KG1 (cell line): ENCODE measurements at regions not wholly inside any gene's neighbourhood (a gene's known extent, or its start where the extent isn't known, plus 50 kb on each side); places are given as distances from the start of the nearest gene placed in this dataset.

Source experiments
- DNase-seq: peaks from one replicate; lab custom pipeline; 2025; lab: John Stamatoyannopoulos, UW

- DNase-seq: no peak
These were observed 225.9 kb upstream of the DPH6 start for GRCh38 chr15:35771746-35772442.

- no peak for DNase-seq
These were observed 228.7 kb upstream of the DPH6 start for GRCh38 chr15:35774653-35775052.

DNA sequence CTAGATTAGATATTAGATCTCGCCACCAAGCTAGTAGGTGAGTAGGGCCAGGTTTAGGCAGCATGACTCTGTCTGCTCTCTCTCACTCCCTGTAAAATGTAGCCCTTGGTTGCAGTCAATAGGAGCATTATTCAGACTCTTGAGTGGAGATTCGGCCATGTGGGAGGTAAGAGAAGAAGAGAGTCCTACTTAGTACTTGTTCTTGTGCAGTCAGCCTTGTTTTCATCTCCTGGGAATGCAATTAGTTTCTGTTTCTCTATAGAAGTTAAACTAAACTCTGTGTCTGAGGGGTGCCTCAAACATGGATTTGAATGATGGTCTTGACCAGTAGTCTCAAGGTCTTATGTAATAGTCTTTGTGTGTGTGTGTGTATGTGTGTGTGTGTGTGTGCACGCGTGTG lies 229.5 kb upstream of the DPH6 start:
- DNase-seq: no peak

DNA sequence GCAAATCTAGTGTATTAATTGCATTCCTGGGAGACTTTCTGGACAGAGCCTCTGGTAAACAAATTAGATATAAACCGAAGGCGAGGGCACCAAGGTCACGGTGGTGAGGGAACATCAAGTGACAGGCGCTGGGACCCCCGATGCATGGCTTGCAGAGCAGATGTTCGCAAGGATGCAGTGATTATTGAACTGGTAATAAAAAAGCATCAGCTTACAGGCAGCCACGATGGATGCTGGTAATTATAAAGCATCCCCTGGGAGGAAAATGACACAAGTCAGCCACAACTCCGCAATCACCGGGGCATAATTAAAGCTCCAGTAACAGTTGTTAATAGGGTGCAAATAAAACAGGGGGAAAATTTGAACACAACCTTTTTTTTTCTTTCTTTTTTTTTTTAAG lies 231.1 kb upstream of the DPH6 start:
- no peak for DNase-seq

GRCh38 chr15:35783203-35783602 lies 237.2 kb upstream of the DPH6 start:
- DNase-seq: no peak

GRCh38 chr15:35784745-35785144 lies 238.8 kb upstream of the DPH6 start:
- DNase-seq: no peak

GRCh38 chr15:35810007-35810406 lies 264.0 kb upstream of the DPH6 start:
- no peak for DNase-seq

GRCh38 chr15:35813573-35813972 lies 267.6 kb upstream of the DPH6 start:
- no peak for DNase-seq

DNA sequence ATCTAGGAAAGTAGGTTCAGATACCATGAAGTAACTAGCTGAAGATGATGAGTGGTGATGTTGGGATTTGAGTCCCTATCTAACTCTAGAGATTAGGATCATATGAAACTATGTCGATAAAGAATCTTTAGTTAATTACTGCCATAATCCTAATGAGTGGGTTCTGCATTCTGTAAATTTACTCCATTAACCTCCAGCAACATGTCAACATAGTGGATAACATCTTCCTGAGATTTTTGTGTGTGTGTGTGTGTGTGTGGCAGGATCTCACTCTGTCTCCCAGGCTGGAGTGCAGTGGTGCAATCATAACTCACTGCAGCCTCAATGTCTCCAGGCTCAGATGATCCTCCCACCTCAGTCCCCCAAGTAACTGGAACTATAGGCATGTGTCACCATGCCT lies 272.9 kb upstream of the DPH6 start:
- DNase-seq: no peak

DNA sequence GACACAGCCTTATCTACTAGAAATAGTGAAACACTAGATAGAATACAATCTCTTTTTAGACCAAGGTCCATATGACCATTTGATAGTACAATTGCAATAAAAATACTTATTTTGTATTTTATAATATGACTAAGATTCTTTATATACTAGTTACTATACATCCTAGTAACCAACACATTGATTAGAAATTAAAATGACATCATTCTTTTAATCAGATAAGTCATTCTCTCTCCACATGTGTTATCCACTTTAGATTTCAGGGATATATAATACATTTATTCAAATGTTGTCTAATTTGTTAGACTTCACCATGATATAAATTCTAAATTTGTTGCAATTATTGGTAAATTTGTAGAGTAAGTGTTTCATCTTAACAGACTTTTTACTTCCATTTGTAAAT lies 276.2 kb upstream of the DPH6 start:
- no peak for DNase-seq

DNA sequence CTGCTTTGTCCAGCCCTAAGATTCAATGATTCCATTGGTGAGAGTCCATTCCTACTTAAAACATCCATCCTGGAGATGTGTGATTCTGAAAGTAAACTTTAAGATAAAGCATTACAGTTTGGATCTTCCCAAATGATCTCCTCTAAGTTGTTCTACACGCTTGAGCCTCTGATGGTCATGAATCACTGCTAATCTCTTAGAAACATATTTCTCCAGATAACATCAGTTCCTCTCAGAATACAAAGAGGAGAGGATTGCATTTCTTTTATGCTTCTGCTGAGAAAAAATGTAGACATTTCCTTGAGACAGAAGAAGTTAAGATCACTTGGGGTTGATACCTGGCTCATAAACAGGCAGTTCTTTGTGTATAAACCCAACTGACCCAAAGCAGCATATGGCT lies 281.2 kb upstream of the DPH6 start:
- no peak for DNase-seq

DNA sequence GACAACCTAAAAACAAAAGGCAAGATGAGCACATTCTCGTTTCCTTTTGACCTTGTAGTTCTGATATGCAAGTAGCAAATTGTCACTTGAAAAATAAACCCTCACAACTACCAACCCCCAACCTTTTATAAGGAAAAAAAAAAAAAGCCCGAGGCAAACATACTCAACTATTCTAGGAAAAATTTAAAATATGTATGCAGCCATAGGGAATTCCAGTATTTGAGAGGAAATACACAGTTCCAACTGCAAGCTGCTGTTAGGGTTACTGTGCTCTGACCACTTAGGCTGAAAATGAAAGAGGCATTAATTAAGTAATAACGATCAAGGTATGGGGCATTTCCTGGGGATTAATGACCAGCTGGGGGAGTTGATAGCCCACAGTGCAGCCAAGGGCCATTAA lies 281.9 kb upstream of the DPH6 start:
- DNase-seq: no peak

- no peak for DNase-seq
These were observed 287.6 kb upstream of the DPH6 start for GRCh38 chr15:35833581-35833980.

GRCh38 chr15:35834216-35834830 lies 288.4 kb upstream of the DPH6 start:
- DNase-seq: no peak

DNA sequence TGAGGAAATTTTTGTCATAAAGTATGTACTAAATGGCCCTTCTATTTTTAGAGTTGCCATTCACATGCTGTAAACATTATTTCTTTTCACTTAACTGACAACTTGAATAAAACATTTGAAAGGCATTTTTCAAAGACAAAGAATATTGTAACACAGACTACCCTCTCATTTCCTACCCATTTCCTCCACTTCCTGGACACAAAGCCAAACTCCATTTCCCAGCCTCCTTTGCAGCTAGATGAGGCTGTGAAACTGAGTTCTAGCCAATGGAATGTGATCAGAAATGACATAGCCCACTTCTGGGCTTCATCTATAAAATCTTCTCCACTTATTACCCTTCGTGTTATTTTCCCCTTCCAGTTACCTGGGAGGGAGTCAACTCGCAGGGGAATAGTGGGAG lies 288.9 kb upstream of the DPH6 start:
- DNase-seq: no peak

DNA sequence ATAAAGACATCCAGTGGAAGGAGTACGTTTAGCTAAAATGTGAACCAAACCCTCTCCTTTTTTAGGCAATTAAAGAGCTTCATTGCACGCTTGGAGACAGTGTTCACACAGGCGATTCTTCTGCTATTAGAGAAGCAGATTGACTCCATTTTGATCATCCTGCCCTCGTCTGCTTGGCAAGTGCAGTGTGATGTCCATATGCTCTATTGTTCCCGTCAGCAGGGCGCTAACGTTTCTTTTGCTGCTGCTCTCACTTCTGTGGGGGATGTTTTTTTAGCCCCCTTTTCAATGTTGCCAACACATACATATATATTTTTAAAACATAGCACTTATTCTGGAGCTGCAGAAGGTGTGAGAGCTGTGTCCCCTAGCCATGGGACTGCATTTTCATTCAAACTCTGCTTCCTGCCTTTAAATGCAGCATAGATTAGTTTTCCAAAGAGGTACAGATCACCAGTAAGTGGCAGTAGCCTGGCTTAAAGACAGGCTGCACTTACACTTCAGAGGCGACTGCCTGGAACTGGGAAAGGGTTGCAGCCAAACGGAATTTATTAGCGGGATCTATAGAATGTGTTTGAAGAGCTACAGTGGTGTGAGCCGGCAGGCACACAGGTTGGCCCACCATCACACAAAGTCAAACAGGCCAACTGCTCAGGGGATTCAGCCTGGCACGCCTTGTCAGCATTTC lies 292.6 kb upstream of the DPH6 start:
- no peak for DNase-seq

- DNase-seq: no peak
These were observed 296.7 kb upstream of the DPH6 start for GRCh38 chr15:35842631-35843030.

- no peak for DNase-seq
These were observed 297.5 kb upstream of the DPH6 start for GRCh38 chr15:35843498-35843897.

- DNase-seq: no peak
These were observed 304.3 kb upstream of the DPH6 start for GRCh38 chr15:35850284-35850683.

GRCh38 chr15:35851491-35851890 lies 305.5 kb upstream of the DPH6 start:
- DNase-seq: no peak

DNA sequence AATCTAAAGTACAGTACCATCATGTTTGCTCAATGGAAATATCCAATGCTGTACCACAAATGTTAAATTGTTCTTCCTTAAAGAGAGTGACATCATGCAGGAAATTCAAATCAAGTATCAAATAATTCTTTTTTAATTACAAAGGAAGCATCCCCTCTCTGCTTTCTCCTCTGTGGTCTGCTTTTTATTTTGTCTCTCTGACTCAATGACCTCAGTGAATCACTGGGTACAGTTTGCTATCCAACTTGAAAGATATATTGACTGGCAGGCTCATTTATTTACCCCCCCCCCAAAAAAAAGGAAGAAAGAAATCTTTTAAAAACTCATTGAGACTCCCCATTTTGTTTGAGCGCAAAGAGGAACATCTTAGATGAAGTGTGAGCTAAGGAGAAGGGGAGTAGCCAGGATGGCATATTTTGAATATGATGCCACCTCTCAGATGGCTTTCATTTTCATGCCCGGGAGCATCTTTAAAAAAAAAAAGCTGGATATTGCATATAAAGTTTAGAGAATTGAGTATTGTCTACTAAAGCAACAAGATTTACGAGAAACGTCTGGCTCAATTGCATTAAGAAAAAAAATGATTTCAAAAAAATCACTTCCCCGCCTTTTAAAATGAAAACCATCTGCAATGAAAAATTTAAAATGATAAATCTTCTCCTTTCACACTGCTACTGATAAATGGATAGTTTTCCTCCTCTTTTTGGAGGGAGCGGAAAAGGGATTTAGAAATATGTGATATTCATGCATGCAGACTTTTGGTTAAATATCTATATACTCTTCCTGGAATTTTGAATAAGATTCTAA lies 307.1 kb upstream of the DPH6 start:
- DNase-seq: no peak

DNA sequence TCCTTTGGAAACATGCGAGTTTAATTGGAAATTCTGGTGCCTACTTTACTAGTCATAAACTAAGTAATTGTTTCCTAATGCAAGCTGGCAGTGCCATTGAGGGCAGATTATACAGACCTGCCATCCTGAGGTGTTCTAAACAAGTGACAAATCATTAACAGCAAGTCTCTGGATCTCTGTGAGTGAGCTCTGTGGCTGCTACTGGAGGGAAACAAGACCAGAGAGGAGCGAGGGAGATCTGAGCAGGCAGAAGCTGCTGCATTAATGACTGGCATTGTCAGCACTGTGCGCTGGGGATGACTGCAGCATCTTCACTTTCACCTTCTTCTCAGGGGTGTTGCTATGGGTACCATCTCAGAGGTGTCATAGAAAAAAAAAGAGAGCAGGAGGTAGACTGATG lies 308.4 kb upstream of the DPH6 start:
- DNase-seq: no peak
